Mammary epithelial cell (primary cell): ENCODE measurements at regions not wholly inside any gene's neighbourhood (a gene's known extent, or its start where the extent isn't known, plus 50 kb on each side); places are given as distances from the start of the nearest gene placed in this dataset.

Experiments used
- CTCF ChIP-seq, 2 donors: IDR thresholded peaks in 1 of 2; conservative IDR thresholded peaks in 1 of 2; 2 replicates each; pipeline ENCODE4 v1.5.1; 2011 to 2012; ENCODE audit warnings: inconsistent platforms in 2 of 2, low read length in 2 of 2, mild to moderate bottlenecking in 2 of 2, control low read depth in 1 of 2, low read depth in 1 of 2; ENCODE audit not compliant: insufficient read depth in 1 of 2; ENCODE audit errors: extremely low read depth in 1 of 2
- EZH2 ChIP-seq: IDR thresholded peaks from 2 replicates; pipeline ENCODE4 v1.6.1; 2012; ENCODE audit warnings: low read length, inconsistent platforms, borderline replicate concordance

GRCh38 chr22:34303656-34304055 is 383.4 kb upstream of the LARGE1 start:
- TF ChIP-seq CTCF (conservative IDR thresholded peaks at IDR 0.05 in 1 of 2, IDR thresholded peaks at IDR 0.05 in 1 of 2; ENCODE audit: extremely low read depth in 1 of 2, insufficient read depth in 1 of 2, low read depth in 1 of 2, low read length in 2 of 2), result no peak
- TF ChIP-seq EZH2, result no peak
